GM21447 (cell line): ENCODE measurements at regions not wholly inside any gene's neighbourhood (a gene's known extent, or its start where the extent isn't known, plus 50 kb on each side); places are given as distances from the start of the nearest gene placed in this dataset.
"Not testable (repeated sequence)": the region's sequence is repeated elsewhere in the genome, so short reads cannot be mapped to it uniquely, and the experiment has no call there.

ENCODE experiments used
- ATAC-seq: cut with Tn5 transposase; IDR thresholded peaks from one replicate; pipeline ENCODE4 v1.9.1; 2021; ENCODE audit not compliant: unreplicated experiment

GRCh38 chr15:69755551-69756310, 303.1 kb downstream of the RPLP1 start:
- peak; percentile 84 for ATAC-seq

GRCh38 chr15:69756440-69756839, 303.8 kb downstream of the RPLP1 start:
- ATAC-seq, result no peak

DNA sequence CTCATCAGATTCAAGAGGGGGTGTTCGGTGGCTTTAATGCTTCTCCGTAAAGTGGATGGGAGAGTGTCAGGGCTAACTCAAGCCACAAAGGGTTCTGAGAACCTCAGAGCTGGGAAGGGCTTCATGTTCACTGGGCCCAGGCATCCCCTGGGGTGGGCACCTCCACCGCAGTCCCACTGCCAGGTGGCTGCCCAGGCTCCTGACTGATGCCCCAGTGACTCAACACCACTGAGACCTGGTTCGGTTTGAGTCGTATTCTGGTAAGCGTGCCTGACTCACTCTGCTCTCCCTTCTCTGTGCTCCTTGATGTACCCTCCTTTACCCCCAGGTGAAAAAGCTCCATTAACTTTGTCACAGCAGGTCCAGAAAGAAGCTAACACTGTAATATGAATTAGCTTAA, 304.6 kb downstream of the RPLP1 start:
- no peak for ATAC-seq

GRCh38 chr15:69758291-69758771, 305.7 kb downstream of the RPLP1 start:
- no peak for ATAC-seq

DNA sequence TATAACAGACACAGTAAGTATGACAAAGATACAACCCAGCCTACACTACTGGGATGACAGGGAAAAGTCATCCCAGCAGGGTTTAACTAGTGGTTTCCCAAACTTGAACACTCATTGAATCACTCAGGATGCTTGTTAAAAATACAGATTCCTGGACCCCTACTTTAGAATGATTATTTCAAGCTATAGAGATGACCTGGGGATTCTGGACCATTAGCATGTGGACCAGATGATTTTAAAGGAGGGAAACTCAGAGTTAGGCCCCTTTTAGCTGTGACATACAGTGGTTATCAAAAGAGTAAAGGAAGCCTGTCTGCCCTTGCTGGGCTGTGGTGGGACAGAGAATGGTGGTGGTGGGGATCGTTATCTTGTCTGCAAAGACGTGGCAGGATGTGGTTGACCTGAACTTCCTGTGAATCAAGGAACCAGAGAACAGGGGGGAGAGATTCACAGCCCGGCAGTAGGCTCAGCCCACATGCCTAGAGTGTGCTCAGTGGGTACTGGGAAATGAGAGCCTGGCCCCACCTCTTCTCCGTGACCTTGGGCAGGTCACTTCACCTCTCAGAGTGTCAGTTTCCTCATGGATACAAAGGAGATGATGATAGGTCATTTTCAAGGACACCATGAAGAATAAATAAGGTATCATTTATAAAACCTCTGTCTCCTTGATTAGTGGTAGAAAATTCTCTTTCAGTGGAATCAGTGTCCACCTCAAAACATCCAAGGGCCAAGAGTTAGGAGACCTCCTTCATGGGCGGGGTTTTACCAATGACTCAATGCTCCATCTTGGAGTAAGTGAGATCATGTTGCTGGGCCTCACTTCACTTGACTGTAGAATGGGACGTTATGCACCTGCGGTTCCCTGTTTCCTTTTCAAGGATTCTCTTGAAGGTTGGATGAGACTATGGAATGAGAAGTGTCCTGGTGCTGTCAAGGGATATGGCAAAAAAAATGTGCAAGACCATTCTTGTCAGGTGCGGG, 306.5 kb downstream of the RPLP1 start:
- no peak for ATAC-seq

DNA sequence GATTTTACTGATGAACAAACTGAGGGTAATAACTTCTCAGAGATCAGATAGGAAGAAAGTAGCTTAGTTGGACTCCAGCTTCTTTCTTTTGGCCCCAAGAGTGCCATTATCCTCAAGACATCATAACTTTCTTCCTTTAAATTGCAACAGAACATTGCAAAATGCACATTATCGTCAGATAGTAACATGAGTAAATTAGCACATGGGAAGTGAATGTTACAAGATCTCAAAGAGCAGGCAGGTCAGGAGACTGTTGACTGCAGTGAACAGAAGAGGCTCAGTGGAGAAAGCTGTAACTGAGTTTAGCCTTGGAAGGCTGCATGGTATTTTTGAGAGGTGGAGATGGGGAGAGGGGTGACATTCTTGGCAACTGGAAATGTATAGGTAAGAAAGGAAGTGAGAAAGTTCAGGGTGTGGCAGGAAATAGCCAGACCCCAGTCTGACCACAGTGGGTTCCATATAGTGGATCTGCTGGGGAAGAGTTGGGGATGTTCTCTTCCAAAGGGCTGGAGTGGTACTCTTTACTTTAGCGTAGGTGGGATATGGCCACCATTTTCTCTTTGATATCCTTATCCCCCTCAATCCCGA, 307.7 kb downstream of the RPLP1 start:
- ATAC-seq, result no peak

DNA sequence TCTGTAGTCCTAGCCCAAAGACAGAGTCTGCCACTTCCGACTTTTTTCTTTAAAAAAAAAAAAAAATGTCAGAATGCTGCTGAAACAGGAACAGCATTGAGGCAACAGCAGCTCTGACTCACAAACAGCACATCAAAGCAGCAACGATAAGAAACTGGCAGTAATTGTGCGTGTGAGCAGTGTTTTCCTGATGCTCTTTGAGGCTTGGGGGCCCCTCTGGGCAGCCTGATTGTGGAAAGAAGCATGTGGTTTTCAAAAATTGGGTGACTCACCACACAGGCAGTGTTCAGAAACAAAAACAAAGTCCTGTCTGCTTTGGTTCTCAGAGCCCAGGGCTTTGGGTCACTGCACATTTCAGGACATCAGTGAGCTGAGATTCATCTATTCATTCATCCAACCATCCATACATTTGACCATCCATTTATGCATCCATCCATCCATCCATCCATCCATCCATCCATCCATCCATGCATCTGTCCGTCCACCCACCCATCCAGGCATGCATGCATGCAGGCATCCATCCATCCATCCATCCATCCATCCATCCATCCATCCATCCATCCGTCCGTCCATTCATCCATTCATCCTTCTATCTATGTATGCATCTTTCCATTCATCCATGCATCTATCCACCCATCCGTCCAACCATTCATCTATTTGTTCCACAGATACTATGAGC, 308.4 kb downstream of the RPLP1 start:
- peak; percentile 59 for ATAC-seq

DNA sequence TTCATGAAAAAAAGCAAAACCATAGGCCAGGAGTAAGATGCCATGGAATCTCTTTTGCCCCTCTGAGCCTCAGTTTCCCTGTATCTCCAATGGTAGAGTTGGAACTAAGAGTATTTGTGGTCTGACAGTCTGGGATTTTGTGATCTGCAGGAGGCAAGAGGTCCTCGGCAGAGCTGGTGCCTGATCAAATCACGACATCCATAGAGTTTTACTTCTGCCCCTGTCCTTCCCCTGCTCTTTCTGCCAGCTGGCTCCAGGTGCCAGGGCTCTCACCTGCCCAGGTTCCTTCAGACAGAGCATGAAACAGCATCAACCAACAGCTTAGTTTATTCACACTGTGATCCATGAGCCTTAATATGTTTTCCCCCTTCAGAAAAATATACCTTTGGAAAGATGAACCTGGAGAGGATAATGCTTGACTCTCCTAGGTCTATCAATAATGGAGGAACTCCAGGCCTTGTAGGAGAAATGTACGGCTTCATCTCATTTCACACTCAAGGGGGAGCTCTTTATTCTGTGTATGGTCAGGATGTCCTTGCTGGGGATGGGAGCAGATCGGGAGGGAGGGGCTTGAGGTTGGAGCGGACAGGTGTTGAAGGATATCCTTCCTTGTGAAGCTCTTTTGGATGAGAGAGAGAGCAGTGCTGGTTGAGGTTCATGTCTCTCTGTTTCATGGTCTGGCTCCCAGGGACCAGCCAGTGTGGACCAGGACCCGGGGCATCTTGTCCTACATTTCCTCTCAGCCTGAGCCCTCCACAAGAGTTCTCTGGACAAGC, 309.9 kb downstream of the RPLP1 start:
- no peak for ATAC-seq

GRCh38 chr15:69763831-69764230, 311.2 kb downstream of the RPLP1 start:
- no peak for ATAC-seq

GRCh38 chr15:69766156-69766555, 313.5 kb downstream of the RPLP1 start:
- ATAC-seq, result no peak

DNA sequence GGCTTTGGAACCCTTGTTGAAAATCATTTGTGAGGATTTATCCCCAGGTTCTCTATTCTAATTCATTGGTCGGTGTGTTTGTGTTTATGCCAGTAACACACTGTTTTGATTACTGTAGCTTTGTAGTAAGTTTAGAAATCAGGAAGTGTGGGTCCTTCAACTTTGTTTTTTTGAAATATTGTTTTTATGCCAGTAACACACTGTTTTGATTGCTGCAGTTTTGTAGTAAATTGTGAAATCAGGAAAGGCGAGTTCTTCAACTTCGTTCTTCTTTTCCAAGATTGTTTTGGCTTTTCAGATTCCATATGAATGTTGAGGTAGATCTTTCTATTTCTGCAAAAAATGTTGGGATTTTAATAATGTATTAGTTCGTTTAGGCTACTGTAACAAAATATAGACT, 314.6 kb downstream of the RPLP1 start:
- no peak for ATAC-seq

DNA sequence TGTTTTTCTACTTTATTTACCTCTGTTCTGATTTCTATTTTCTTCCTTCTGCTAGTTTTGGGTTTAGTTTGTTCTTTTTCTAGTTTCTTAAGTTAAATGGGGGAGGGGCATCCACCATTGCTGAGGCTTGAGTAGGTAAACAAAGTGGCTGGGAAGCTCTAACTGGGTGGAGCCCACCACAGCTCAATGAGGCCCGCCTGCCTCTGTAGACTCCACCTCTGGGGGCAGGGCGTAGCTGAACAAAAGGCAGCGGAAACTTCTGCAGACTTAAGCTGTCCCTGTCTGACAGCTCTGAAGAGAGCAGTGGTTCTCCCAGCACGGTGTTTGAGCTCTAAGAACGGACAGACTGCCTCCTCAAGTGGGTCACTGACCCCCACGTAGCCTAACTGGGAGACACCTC, 316.7 kb downstream of the RPLP1 start:
- ATAC-seq, result not testable (repeated sequence)

DNA sequence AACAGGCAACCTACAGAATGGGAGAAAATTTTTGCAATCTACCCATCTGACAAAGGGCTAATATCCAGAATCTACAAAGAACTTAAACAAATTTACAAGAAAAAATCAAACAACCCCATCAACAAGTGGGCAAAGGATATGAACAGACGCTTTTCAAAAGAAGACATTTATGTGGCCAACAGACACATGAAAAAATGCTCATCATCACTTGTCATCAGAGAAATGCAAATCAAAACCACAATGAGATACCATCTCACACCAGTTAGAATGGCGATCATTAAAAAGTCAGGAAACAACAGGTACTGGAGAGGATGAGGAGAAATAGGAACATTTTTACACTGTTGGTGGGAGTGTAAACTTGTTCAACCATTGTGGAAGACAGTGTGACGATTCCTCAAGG, 321.6 kb downstream of the RPLP1 start:
- not testable (repeated sequence) for ATAC-seq

- ATAC-seq, result not testable (repeated sequence)
Measured at GRCh38 chr15:69774711-69775110, 322.1 kb downstream of the RPLP1 start.

DNA sequence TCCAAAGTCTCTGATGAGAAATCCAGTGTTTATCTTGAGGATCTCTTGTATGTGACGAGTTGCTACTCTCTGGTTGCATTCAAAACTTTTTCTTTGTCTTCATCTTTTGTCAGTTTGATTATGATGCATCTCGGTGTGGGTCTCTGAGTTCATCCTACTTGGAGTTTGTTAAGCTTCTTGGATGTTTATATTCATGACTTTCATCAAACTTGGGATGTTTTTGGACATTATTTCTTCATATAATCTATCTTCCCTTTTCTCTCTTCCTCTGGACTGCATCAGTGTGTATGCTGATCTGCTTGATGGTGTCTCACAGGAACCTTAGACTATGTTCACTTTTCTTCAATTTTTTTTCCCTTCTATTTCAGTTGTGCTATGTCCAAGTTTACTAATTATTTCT, 320.4 kb downstream of the TLE3 start:
- ATAC-seq, result no peak

GRCh38 chr15:69780374-69780773, 317.3 kb downstream of the TLE3 start:
- ATAC-seq, result no peak

- ATAC-seq, result no peak
Measured at GRCh38 chr15:69780981-69781380, 316.7 kb downstream of the TLE3 start.

- ATAC-seq, result no peak
Measured at GRCh38 chr15:69781411-69782125, 316.1 kb downstream of the TLE3 start.

DNA sequence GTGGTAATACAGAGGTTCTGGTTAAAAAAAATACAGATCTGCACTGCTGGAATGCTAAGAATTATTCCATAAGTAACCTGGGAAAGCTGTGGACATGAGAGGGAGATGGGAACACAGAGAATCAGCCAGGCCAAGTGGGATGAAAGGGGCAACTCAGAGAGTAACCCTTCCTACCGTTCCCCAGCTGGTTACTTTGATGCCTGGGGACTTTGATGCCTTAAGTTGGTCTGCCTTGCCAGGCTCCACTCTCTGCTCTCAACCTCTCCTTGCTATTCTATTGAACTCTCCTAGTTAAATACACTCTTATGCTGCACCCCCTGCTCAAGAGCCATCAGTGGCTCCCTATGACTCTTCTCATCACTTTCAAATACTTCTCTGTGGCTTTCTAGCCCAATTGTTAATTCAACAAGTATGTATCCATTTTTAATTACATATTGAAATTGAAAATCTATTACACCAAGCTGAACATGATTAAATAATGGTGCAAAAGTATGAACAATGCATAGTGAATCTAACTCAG, 315.5 kb downstream of the TLE3 start:
- ATAC-seq, result no peak
